G401.6 (cell line): ENCODE measurements at regions not wholly inside any gene's neighbourhood (a gene's known extent, or its start where the extent isn't known, plus 50 kb on each side); places are given as distances from the start of the nearest gene placed in this dataset.
"Not testable (repeated sequence)": the region's sequence is repeated elsewhere in the genome, so short reads cannot be mapped to it uniquely, and the experiment has no call there.

ENCODE experiments used
- FAIRE-seq: peaks from 2 replicates; lab custom pipeline; 2012; peaks lifted over from hg19 to GRCh38; lab: Jason Lieb, UNC

DNA sequence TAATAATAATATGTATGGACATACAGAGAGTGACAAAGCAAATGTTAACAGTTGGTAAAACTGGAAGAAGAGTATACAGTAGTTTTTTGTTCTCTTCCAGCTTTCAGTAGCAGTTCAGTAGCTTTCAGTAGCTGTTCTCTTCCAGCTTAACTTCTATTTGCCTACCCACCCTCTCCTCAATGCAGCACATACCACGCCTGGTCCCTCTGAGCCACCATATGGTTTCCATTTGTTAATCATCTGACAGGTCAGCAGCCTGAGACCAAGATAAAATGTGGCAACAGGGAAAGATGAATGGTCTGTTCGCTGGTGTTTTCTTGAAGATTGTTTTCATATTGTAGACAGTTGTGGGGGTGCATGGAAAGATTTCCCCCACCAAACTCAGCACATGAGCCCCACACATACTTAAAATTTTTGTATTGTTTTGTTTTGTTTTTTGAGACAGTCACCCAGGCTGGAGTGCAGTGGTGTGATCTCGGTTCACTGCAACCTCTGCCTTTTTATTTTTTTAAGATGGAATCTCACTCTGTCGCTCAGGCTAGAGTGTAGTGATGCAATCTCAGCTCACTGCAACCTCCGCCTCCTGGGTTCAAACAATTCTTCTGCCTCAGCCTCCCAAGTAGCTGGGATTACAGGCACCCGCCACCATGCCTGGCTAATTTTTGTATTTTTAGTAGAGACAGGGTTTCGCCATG, 56.8 kb downstream of the ATP6V0E2 start:
- not testable (repeated sequence) for FAIRE-seq

DNA sequence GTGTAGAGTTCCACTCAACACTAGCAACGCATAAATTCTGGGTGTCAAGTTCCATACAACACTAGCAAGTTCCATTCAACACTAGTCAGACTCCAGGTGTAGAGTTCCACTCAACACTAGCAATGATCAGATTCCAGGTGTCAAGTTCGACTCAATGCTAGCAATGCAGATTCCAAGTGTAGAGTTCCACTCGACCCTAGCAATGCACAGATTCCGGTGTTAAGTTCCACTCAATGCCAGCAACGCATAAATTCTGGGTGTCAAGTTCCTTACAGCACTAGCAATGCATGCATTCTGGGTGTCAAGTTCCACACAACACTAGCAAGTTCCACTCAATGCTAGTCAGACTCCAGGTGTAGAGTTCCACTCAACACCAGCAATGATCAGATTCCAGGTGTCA, 60.0 kb downstream of the ATP6V0E2 start:
- FAIRE-seq = not testable (repeated sequence)

DNA sequence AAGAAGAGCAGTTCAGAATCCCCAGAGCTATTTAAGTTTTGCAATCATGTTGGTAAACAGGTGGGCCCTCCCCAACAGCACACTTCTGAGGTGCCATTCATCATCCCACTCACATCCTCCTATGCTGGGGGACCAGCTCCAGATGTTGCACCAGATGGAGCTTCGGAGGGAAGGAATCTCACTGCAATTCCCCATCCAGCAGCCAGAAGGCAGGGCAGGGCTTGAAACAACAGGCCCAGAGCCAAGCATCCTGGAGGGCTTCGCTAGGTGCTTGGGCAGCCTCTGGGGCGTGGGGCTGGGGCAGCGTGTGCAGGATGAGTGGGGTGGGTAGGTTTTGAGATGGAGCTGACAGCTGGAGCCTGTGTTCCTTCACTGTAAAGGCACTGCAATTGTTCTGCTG, 73.6 kb downstream of the ATP6V0E2 start:
- FAIRE-seq = not testable (repeated sequence)

DNA sequence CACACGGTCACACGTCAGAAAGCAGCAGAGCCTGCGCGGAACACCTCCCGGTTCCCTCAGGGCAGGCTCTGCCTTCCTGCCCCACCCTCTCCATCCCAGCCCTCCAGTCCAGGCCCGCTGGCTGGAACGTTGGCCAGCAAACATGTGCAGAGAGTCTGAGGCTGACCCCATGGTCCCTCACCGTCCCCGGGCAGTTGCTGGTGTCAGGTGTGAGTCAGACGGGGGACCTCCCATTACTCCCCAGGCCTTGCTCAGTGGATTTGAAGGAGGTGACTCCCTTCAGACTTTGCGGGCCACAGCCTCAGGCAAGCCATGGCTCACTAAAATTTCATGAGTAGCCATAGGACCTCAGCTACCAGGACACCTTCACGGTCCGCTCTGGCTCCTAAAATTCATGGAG, 74.7 kb downstream of the ATP6V0E2 start:
- FAIRE-seq = not testable (repeated sequence)

DNA sequence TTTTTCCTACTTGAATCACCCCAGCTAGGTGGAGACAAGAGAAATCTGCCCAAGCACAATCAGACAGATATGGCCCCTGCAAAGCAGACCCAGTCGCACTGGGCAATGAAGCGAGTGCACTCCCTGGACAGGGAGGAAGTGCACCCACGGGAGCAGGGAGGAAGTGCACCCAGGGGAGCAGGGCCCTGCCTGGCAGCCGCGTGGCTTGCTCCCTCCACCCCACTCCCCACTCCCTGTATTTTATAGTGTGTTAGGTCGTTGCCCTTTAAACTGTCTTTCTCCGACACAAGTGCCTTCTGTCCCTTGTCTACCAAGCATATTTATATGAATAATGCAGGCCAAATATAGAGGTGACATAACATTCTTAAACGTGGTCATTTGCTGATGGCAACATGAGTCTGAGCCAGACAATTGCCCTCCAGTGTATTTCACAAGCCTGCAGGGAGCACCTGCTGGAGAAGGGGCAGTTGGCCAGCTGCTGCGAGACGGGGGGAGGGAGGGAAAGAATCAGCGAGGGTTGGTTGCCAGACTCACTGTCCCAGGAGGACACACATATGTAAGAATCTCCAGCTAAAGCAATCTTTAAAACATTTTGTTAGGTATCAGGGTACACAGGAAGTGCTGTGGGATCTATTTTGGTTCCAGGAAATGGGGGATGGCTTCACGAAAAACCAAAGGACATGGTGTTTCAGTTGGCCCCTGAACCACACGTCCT, 76.3 kb downstream of the ATP6V0E2 start:
- FAIRE-seq = not testable (repeated sequence)

DNA sequence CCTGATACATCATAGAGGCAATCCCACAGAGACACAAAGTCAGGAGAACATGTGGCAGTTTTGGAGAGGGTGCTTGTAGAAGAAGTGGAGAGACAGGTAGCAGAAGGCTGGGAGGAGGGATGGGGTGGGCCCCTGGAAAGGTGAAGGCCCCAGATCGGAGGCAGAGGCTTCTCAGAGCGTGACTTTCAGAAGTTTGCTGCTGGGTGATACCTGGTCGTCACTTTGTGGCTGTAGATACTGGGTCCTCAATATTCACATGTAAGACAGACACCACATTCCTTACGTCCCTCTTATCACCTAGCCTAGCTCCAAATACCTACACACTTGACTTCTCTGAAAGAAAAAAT, 76.8 kb downstream of the ATP6V0E2 start:
- not testable (repeated sequence) for FAIRE-seq

DNA sequence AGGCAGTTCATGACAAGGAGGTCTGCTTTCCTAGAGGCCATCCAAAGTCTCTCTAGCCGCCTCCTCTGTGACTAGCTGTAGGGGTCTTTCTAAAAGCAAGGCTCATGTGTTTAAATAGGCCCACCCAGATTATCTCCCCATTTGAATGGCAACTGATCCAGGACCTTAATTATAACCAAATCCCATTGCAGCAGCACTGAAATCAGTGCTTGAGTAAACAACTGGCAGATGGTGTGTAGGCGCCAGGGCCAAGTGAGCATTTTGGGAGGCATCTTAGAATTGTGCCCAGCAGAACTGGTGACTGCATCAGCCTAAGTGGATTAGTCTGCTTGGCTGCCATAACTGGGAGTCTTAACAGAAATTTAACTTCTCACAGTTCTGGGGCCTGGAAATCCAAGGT, 77.8 kb downstream of the ATP6V0E2 start:
- FAIRE-seq = not testable (repeated sequence)

DNA sequence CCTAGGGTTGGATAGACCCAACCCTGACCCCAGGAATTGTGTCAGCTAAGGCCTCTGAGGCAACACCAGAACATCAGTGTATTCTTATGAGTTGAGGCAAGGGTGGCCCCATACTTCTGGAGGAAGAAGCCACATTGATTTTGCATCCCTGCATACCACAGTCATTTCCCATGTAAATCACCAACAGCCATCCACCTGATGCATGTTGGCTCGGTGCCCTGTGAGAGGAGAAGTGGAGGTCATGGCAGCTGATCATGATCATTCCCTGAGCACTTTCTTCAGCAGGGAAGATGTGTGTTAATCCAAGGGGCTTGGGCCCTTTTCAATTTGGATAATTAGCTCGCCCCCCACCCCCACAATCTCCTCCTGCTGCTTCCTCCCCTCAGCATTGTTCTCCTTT, 85.1 kb downstream of the ATP6V0E2 start:
- not testable (repeated sequence) for FAIRE-seq

DNA sequence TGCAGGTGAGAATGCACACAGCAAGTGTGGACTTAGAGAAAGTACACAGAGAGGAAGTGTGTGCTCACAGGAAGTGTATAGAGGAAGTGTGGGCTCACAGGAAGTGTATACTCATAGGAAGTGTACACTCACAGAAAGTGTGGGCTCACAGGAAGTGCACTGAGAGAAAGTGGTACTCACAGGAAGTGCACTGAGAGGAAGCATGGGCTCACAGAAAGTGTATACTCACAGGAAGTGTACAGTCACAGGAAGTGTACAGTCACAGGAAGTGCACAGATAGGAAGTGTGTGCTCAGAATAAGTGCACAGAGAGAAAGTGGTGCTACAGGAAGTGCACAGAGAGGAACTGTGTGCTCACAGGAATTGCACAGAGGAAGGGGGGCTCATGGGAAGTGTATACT, 87.1 kb downstream of the ATP6V0E2 start:
- FAIRE-seq = not testable (repeated sequence)

DNA sequence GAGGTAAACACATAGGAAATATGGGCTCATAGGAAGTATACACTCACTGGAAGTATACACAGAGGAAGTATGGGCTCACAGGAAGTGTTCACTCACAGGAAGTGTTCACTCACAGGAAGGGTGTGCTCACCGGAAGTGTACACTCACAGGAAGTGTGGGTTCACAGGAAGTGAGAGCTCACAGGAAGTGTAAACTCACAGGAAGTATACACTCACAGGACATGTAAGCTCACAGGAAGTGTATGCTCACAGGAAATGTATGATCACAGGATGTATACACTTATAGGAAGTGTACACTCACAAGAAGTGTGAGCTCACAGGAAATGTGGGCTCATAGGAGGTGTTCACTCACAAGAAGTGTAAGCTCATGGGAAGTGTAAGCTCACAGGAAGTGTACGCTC, 88.1 kb downstream of the ATP6V0E2 start:
- not testable (repeated sequence) for FAIRE-seq

DNA sequence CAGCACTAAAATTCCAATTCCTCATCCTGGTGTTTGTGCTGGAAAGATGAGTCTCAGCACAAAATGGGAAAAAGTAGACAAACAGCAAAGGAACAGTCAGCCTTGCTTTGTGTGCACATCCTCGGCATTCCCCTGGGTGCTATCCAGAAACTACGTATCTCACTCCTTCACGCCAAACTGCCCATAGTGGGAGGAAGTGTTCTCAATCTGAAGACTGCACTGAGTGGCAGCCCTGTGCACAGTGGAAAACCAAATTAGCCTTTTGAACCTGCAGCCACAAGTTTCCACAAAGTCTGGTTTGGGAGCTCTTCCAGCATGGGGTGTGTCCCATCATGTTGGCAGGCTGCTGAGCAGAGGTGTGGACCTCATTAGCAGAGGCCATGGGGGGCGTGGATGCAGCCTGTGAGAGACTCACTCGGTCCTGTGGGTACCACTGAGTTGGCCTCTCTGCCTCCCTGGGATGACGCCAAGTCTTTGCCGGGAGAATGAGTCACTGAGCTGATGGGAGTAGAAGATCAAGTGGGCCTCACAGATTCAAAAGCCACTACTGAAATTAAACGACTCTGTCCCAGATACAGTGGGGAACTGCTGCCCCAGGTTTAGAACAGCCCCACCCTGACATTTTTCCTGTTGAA, 89.0 kb downstream of the ATP6V0E2 start:
- not testable (repeated sequence) for FAIRE-seq

DNA sequence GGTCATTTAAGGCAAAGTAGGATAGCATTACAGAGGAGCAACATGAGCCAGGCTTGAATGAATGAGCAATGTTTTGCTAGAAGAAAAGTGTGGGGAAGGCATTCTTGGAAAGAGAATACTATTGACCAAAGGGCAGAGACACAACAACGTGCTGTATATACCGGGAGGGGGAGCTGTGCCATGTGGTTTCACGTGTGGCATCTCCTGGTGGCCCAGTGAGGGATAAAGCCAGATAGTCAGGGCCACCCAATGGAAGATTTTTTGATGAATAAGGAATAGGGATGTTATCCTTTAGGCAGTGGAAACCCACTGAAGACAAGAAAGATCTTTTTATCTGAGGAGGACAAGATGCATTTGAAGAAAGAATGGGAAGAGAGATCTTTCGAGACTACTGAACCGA, 90.2 kb downstream of the ATP6V0E2 start:
- FAIRE-seq = not testable (repeated sequence)

DNA sequence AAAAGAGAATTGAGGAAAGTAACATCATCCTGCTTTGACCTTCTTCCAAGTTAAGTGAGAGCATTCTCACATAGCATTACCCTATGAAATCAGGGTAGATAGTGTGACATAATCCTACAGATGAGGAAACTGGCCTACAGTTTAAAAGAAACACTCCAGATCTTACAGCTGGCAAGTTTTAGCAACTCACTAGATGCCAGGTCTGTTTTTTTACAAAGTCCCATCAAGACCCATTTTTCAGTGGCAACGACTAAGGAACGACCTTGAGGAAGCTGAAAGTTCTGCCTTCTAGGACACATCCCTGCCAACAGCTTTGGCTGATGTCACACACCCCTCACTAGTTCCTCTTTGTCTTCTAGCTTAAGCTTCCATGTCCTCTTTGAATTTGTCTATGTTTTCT, 92.7 kb downstream of the ATP6V0E2 start:
- FAIRE-seq = not testable (repeated sequence)

DNA sequence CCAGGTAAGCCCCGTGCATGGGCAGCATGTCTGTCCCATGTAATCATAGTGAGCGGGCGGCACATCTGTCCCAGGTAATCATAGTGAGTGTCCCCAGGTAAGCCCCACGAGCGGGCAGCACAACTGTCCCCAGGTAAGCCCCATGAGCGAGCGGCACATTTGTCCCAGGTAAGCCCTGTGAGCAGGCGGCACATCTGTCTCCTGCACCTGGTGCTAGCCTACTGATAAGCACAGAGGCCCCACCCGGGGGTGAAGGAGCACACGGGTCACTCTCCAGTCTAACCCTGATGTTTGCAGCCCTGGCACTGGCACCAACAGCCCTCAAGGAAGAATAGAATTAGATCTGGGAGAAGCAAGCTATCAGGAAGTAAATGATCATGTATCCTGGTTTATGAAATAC, 99.2 kb downstream of the ATP6V0E2 start:
- FAIRE-seq = not testable (repeated sequence)

DNA sequence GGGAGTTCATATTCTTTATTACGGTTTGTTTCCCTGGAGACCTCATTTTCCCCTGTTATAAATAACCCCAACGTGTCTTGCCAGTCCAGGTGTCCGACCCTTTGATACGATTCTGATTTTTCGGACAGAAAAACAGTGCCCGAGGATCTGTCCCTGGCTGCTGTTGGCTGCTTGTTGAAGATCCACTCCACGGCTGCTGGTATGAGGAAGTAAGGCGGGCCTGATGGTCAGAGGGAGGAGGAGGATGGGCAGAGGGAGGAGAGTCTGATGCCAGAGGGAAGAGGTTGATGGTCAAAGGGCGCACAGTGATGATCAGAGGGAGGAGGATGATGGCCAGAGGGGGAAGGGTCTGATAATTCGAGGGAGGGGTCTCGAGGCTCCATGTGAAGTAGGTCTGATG, 99.9 kb downstream of the ATP6V0E2 start:
- not testable (repeated sequence) for FAIRE-seq

DNA sequence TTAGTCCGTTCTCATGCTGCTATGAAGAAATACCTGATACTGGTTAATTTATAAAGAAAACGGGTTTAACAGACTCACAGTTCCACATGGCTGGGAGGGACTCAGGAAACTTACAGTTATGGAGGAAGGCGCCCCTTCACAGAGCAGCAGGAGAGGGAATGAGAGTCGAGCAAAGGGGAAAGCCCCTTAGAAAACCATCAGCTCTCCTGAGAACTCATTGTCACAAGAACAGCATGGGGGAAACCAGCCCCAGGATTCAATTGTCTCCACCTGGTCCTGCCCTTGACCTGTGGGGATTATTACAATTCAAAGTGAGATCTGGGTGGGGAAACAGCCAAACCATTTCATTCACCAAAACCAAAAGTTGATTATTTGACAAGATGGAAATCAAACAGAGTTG, 101.8 kb downstream of the ATP6V0E2 start:
- not testable (repeated sequence) for FAIRE-seq

DNA sequence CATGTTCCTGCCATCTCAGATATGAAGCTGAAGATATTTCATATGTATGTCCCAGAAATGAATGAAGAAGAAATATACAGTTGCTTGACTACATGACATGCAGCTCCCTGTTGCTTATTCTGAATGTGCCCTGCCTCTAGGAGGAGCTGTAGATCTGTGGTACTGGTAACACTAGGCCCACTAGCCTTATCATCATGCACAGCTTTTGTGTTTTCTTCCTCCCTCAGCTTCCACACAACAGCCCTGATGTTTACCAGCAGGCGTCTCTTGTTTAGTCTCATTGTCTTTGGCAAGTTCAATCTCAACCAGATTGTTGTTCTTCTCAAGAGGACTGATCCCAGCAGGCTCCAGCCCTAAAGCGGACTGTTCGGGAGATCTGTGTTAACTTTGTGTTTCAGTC, 104.8 kb downstream of the ATP6V0E2 start:
- not testable (repeated sequence) for FAIRE-seq

DNA sequence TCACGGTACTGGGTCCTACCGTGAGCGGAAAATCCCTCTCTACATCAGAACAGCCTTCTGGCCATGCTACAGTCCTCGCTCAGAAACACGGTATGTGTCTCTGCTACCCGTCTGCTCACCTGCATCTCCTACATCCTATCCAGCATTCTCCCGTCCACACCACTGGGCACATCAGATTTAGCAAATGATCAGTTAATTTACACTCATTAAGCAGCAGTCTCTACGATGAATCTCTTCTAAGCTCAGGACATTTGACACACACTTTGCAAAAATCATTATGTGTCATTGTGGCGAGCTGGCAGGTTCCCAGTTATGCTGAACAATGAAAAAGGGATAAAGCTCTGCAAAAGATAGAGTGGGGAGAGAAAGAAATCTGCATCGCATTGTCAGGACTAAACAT, 105.2 kb downstream of the ATP6V0E2 start:
- not testable (repeated sequence) for FAIRE-seq

DNA sequence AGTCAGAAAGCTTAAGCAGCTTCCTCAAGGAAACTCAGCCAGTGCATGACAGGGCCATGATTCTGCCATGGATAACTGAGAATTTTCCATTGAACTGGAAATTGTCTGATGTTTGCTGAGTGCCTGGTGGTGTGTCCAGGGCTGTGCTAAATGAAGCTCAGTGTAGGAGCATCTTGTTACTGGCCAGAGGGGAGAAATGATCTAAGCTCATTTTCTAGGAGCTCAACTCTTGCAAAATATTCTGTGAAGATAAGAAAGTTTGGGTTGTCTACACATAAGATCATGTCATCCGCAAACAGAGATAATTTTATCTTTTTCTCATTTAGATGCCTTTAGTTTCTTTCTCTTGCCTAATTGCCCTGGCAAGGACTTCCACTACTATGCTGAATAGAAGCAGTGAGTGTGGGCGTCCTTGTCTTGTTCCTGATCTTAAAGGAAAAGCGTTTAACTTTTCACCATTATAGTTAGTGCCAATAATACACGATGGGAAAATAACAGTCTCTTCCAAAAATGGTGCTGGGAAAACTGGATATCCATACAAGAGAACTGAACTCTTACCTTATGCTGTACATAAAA, 108.9 kb downstream of the ATP6V0E2 start:
- not testable (repeated sequence) for FAIRE-seq

DNA sequence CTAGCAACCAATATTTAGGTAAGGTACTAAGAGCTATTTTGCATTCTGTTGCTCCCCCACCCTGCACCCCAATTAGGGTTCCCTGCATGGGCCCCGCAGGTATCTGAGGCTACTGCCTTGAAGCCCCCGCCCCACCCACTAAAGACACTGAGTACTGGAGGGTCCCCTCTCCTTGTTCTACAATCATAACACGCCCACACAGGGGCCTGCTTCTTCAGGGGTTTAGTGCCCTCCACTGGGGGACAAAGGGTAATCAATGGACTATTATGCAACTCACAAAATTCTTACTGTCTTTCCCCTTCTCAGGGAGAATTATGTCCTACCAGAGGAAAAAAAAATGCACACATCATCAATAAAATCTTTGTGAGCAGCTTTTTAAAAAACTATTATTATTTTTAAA, 113.1 kb downstream of the ATP6V0E2 start:
- not testable (repeated sequence) for FAIRE-seq

DNA sequence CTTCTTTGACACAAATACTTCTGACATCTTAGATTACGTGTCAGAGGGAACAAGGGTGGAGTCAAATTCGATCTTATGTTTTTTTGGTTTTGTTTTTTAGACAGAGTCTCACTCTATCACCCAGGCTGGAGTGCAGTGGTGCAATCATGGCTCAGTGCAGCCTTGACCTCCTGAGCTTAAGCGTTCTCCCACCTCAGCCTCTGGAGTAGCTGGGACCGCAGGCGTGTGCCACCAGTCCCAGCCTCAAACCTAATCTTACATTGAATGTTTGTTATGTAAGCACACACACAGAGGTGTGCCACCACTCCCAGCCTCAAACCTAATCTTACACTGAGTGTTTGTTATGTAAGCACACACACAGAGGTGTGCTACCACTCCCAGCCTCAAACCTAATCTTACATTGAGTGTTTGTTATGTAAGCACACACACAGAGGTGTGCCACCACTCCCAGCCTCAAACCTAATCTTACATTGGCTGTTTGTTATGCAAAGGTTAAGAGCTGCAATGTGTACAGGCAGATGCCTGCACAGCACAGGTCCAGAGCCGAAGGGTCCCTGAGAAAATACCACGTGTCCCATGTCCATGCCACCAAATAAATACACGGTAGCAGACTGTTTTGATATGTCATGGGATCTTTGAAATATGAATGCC, 118.0 kb downstream of the ATP6V0E2 start:
- not testable (repeated sequence) for FAIRE-seq

DNA sequence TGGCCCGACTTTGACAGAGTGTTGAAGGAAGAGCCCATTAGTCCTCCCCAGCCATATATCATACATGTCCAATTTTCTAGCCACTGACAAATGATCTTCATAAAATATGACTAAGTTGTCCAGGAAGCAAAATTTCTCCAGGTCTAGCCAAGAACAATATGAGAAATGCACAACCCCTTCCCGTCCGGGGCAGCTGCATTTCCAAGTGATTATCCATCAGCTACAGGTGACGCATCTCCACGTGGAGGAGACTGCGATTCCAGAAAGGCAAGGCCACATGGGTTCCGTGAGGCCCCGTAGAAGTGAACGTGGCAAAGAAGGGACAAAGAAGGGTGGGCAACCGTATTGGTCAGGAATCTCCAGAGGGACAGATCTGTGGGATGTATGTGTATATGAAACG, 118.6 kb downstream of the ATP6V0E2 start:
- not testable (repeated sequence) for FAIRE-seq
